A673 (cell line): ENCODE measurements at regions not wholly inside any gene's neighbourhood (a gene's known extent, or its start where the extent isn't known, plus 50 kb on each side); places are given as distances from the start of the nearest gene placed in this dataset.

Experiments used
- BruUV-seq: library from RNA; stranded (reverse); fragments of 400-500 nt; replicated peaks from 2 replicates; lab custom pipeline; 2021; lab: Mats Ljungman, UMichigan
- CTCF ChIA-PET: fragments of 300-600 bp; sonication (Branson Sonifier 250); formaldehyde crosslinking; loops from one replicate; lab custom pipeline; 2022; ENCODE audit warnings: antibody characterized with exemption; lab: Charles Lee
- POLR2A ChIA-PET: fragments of 300-600 bp; sonication (Branson Sonifier 250); formaldehyde crosslinking; loops from one replicate; lab custom pipeline; 2022; ENCODE audit warnings: antibody characterized with exemption; ENCODE audit not compliant: low non-redundant PET; lab: Charles Lee
- DNase-seq: peaks from one replicate; pipeline ENCODE4 v3.0.0-alpha.2; 2015; ENCODE audit warnings: low spot score
- H3K27ac ChIP-seq: fragments of 200-600 bp; sonication (generic); 2 replicates; pipeline ENCODE4 v1.5.1; 2016; ENCODE audit warnings: mixed run types, low read depth, mild to moderate bottlenecking, mixed read lengths, antibody characterized with exemption, low read length; ENCODE audit not compliant: poor library complexity, severe bottlenecking
- H3K27me3 ChIP-seq: fragments of 200-600 bp; sonication (generic); replicated peaks from 2 replicates; pipeline ENCODE4 v1.6.1; 2017; ENCODE audit warnings: mixed run types, low read depth, mild to moderate bottlenecking, mixed read lengths, antibody characterized with exemption, low read length; ENCODE audit not compliant: insufficient read depth, poor library complexity
- H3K36me3 ChIP-seq: fragments of 200-600 bp; sonication (generic); 2 replicates; pipeline ENCODE4 v1.6.1; 2016; ENCODE audit warnings: mixed run types, mild to moderate bottlenecking, mixed read lengths, antibody characterized with exemption, low read length; ENCODE audit not compliant: insufficient read depth, poor library complexity, severe bottlenecking
- H3K4me1 ChIP-seq: fragments of 200-600 bp; sonication (generic); 2 replicates; pipeline ENCODE4 v1.6.1; 2017; ENCODE audit warnings: mixed run types, mild to moderate bottlenecking, mixed read lengths, antibody characterized with exemption, low read length; ENCODE audit not compliant: insufficient read depth, poor library complexity, severe bottlenecking
- H3K4me3 ChIP-seq: fragments of 200-600 bp; sonication (generic); 2 replicates; pipeline ENCODE4 v1.5.1; 2016; ENCODE audit warnings: low read depth, mixed run types, mild to moderate bottlenecking, mixed read lengths, low read length; ENCODE audit not compliant: poor library complexity, severe bottlenecking
- H3K9me3 ChIP-seq: fragments of 200-600 bp; sonication (generic); 2 replicates; pipeline ENCODE4 v1.6.1; 2016; ENCODE audit warnings: mixed run types, low read depth, mild to moderate bottlenecking, mixed read lengths, antibody characterized with exemption, low read length; ENCODE audit not compliant: poor library complexity, severe bottlenecking
- EZH2 ChIP-seq: fragments of 200-600 bp; sonication (generic); IDR thresholded peaks from 2 replicates; pipeline ENCODE4 v1.6.1; 2017; ENCODE audit warnings: borderline replicate concordance, low read depth, mild to moderate bottlenecking, mixed read lengths, antibody characterized with exemption, low read length; ENCODE audit not compliant: poor library complexity, severe bottlenecking
- intact Hi-C: fragments of 100-400 bp; cut with micrococcal nuclease; formaldehyde crosslinking; loops from one replicate; pipeline ENCODE4 v1.10.0; 2022; ENCODE audit not compliant: unreplicated experiment
- TF ChIP-seq, protein P1 (sequence below): fragments of 300-800, 200-600 bp; sonication (generic); conservative IDR thresholded peaks from 2 replicates; pipeline ENCODE4 v1.5.1; 2017; ENCODE audit warnings: low read depth, mild to moderate bottlenecking, antibody characterized with exemption, low read length, moderate library complexity, mixed read lengths

- H3K27me3 ChIP-seq, result no peaks in the 10 kb centered on the region
- H3K9me3 ChIP-seq, result no peaks in the 10 kb centered on the region
- H3K4me1 ChIP-seq, result no peaks in the 10 kb centered on the region
- H3K4me3 ChIP-seq, result no peak overlapping the region
- H3K36me3 ChIP-seq, result no peaks in the 10 kb centered on the region
- no TSS peak for BruUV-seq
- intact Hi-C loops, result no loop called here
- POLR2A ChIA-PET, result no interaction called here
- TF ChIP-seq, protein P1, sequence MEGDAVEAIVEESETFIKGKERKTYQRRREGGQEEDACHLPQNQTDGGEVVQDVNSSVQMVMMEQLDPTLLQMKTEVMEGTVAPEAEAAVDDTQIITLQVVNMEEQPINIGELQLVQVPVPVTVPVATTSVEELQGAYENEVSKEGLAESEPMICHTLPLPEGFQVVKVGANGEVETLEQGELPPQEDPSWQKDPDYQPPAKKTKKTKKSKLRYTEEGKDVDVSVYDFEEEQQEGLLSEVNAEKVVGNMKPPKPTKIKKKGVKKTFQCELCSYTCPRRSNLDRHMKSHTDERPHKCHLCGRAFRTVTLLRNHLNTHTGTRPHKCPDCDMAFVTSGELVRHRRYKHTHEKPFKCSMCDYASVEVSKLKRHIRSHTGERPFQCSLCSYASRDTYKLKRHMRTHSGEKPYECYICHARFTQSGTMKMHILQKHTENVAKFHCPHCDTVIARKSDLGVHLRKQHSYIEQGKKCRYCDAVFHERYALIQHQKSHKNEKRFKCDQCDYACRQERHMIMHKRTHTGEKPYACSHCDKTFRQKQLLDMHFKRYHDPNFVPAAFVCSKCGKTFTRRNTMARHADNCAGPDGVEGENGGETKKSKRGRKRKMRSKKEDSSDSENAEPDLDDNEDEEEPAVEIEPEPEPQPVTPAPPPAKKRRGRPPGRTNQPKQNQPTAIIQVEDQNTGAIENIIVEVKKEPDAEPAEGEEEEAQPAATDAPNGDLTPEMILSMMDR, result no peak
- no peak for TF ChIP-seq EZH2
- CTCF ChIA-PET, result no interaction called here
- no peak overlapping the region for H3K27ac ChIP-seq
- DNase-seq, result no peak
These were observed 1481.3 kb downstream of the GATA3 start for GRCh38 chr10:9535744-9536143.

DNA sequence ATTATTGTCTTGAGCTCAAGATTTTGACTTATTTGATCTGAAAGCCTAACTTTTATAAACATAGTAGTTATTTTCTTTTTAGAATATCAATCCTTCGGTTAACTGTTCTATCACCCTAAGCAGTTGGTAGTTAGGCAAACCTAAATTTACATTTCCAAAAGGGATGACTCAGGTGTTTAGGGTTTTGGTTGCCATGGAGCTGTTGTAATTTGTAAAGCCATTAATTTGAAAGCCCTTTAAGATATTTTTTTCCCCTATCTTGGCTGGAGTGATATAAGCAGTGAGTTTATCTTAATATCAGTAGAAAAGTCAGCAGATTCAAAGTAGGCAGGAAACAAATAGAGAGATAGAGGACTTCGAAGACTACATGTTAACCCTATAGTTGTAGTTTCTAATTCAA, 1472.6 kb upstream of the CELF2 start:
- TF ChIP-seq EZH2, result no peak
- TF ChIP-seq, protein P1, result no peak
- Histone ChIP-seq H3K4me3 (no peak overlapping the region), H3K4me1 (no peaks in the 10 kb centered on the region), H3K36me3 (no peaks in the 10 kb centered on the region), H3K27me3 (no peaks in the 10 kb centered on the region), H3K9me3 (peaks cover 10% of the 10 kb centered on the region), H3K27ac (no peak overlapping the region)
- POLR2A ChIA-PET, result no interaction called here
- no peak for DNase-seq
- no TSS peak for BruUV-seq
- intact Hi-C loops, result no loop called here
- CTCF ChIA-PET, result no interaction called here

- intact Hi-C loops, result no loop called here
- Histone ChIP-seq H3K4me1 (no peaks in the 10 kb centered on the region), H3K4me3 (no peak overlapping the region), H3K27me3 (no peaks in the 10 kb centered on the region), H3K36me3 (no peaks in the 10 kb centered on the region), H3K9me3 (peaks cover 10% of the 10 kb centered on the region), H3K27ac (no peak overlapping the region)
- no peak for TF ChIP-seq EZH2
- ChIA-PET CTCF (no interaction called here), POLR2A (no interaction called here)
- no peak for DNase-seq
- no TSS peak for BruUV-seq
These were observed 1469.5 kb upstream of the CELF2 start for GRCh38 chr10:9547936-9548904.
